HG02973 (cell line): ENCODE measurements at regions not wholly inside any gene's neighbourhood (a gene's known extent, or its start where the extent isn't known, plus 50 kb on each side); places are given as distances from the start of the nearest gene placed in this dataset.
A peak's percentile ranks its signal among the peaks of the same experiment; 100 is the strongest.
"Not testable (repeated sequence)": the region's sequence is repeated elsewhere in the genome, so short reads cannot be mapped to it uniquely, and the experiment has no call there.

Experiments
- ATAC-seq: cut with Tn5 transposase; IDR thresholded peaks from one replicate; pipeline ENCODE4 v1.9.1; 2021; ENCODE audit warnings: moderate library complexity; ENCODE audit not compliant: unreplicated experiment

DNA sequence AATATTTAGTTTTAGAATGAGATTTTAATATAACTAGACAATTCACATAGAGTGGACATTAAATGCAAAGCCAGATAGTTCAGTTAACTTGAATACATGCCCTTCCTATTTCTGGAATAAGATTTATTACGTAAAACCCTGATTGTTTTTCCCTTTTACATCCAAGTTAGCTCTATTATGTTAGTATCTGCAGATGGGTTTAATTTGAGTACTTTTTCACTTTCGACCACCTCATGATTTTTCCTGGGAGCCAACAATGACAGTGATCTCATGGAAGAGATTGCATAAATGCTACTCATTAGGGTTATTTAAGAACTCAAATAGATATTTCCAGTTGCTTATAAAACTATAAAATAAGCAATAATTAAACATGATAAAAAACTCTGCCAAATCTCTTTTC is 199.4 kb upstream of the PTGFR start:
- no peak for ATAC-seq

DNA sequence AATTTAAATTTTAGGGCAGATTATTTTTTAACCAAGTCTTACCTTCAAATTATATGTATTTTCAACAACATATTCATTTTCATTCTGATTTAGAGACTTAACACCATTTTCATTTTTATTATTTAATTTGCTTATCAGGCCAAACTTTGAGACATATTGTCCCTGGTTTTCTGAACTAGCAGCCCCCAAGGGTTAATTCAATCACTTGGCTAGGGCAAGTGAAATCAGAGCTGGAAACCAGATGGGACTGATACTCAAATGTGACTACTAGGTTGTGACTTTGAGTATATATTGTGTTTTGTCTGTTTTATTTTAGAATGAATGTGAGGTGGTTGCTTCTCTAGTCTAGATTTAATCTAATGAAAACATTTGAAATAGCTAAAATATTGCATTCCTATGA is 198.9 kb upstream of the PTGFR start:
- no peak for ATAC-seq

DNA sequence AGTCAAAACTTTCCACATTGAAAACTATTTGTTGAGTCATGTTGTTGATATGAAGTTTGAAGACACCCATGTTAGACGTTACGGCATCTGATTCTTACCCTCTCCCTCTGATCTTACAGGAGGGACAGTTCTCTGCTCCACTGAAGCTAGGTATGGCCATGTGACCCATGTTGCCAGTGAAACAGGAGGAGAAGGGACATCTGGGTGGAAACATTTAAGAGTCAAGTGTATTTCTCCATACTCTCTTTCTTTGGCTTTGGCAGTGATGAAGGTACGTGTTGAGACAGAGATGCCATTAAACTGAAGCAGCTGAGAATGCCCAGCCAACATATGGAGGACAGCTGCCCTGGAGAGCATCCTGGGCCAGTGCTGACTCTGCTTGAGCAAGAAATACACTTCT is 198.4 kb upstream of the PTGFR start:
- ATAC-seq, result no peak

DNA sequence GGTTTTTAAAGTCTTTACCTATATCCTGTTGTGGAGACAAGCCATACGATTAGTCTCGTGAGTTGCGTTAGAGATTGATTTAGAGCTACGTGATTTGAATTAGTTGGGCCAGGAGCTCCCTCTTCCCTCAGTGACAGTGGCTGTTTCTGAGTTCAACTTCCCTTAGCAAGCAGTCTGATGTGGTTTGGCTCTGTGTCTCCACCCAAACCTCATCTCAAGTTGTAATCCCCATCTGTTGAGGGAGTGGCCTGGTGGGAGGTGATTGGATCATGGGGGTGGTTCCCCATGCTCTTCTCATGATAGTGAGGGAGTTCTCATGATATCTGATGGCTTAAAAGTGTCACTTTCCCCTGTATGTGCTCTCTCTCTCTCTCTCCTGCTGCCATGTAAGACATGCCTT is 192.9 kb upstream of the PTGFR start:
- ATAC-seq, result no peak

DNA sequence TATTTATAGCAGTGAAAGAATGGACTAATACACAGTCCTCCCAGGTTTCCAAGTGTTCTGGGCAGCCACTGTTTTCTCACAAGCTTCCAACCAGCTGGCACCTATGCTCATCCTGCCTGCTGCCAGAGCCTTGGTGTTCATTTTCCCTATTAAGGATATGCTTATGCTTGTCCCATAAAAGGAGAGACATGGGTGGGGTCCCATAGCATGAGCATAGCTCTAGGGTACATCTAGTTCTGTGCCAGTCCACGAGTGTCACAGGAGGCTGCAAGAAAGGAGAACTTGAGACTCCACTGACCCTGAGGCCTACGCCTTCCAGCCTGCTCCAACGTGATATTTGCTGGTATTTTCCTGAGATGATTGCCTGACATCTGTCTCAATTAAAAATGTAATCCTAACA is 192.4 kb upstream of the PTGFR start:
- no peak for ATAC-seq

DNA sequence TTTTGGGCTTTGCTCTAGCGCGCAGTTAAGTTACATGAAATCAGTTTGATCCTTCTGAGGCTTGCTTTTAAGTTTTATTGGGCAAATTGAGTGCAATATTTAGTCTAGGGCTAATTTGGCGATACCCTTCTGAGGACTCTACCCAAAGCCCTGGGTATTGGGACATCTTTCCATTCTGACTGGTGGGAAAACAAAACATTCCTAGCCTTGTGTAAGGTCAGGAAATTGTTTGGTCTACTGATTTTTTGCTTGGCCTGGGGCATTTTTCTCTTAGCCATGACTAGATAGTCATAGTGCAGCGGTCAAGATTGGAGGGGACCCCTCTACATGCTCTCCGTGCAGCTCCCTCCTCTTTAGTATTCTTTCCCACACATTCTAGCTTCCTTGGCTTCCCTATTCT is 189.6 kb upstream of the PTGFR start:
- no peak for ATAC-seq

DNA sequence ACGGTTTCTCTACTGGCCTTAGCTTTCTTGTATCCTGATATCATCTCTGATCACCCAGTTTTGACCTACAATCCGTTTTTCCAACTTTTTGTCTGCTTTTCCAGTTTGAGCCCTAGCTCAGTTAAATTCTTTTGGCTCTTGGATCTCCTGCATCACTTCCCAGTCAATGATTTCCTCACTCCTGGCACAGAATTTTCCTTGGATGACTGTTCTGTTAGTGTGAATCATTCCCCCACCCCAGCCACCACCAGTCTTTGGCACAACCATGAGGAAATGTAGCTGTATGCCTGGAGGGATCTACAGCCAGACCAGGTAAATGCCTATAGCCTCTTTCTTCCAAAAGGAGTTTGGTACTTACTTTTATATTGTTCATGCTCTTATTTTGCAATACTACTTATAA is 187.2 kb upstream of the PTGFR start:
- no peak for ATAC-seq

DNA sequence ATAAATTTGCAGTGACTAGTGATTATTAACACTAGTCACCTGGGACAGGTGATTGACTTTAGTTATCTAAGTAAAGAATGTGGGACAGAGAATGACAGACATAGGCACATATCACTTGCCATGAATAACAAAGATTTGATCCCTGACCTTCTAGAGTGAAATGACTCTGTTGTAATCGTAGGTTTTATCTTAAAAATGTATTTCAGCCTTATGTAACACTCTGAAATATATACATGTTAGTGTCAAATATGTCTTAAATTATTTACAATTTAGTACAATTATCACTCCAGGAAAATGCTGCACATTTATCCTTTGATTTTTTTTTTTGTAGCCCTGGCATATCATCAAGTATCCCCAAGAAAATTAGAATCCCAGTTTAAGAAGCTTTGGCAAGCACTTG is 186.4 kb upstream of the PTGFR start:
- no peak for ATAC-seq

DNA sequence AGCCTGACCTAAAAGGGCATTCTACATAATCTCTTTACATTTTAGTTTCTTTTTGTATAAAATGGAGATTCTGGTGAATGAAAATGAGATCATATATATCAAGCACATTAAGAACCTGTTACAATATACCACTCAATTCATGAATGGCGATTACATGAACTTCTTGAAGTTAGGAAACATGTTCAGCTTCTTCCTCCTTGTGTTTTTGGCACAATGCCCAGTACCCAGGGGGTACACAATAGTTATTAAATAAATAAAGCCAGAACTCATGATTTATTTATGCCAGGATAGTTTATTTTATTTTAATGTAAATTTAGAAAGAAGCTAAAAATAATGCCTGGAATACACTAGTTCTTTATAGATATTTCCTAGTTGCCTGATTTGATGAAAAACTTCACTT is 186.0 kb upstream of the PTGFR start:
- no peak for ATAC-seq

DNA sequence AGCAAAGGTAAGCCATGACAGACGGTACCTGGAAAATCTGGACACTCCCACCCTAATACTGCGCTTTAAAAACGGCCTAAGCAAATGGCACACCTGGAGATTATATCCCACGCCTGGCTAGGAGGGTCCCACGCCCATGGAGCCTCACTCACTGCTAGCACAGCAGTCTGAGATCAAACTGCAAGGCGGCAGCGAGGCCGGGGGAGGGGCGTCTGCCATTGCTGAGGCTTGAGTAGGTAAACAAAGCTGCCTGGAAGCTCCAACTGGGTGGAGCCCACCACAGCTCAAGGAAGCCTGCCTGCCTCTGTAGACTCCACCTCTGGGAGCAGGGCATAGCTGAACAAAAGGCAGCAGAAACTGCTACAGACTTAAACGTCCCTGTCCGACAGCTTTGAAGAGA is 180.5 kb upstream of the PTGFR start:
- not testable (repeated sequence) for ATAC-seq

DNA sequence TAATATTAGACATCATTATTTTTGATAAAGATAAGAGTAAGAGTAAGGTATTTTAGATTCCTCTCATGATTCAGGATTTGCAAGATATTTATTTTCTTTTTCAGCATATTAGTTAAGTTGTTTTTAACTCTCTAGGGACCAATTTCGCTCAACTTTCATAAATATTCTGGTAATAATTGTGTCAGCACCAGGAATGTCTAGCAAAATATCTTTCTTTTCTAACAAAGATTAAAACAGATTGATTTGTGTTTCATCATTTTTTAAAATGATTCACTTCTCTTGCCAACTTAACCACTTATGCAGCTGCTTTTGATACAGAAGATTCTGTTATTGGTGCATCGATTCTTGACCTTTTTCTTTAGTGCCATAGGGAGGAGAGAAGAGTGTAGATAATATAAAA is 172.8 kb upstream of the PTGFR start:
- ATAC-seq, result no peak

DNA sequence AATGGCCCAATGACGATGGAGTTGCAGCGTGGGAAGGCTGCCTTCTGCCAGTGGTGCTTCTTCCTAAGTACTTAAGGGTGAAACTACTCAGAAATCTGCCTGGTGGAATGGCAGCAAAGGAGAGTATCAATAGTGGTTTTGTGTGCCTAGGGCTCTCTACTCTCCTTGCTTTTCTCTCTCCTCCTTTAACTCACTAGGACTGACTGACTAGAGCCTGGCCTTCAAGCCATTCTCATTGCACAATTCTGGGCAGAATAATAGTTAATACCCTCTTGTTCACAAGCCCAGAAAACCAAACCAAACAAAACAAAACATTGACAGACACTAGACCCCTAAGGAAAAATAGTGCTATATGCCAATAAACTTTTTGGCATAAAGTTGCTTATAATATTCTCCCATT is 171.2 kb upstream of the PTGFR start:
- ATAC-seq, result no peak

DNA sequence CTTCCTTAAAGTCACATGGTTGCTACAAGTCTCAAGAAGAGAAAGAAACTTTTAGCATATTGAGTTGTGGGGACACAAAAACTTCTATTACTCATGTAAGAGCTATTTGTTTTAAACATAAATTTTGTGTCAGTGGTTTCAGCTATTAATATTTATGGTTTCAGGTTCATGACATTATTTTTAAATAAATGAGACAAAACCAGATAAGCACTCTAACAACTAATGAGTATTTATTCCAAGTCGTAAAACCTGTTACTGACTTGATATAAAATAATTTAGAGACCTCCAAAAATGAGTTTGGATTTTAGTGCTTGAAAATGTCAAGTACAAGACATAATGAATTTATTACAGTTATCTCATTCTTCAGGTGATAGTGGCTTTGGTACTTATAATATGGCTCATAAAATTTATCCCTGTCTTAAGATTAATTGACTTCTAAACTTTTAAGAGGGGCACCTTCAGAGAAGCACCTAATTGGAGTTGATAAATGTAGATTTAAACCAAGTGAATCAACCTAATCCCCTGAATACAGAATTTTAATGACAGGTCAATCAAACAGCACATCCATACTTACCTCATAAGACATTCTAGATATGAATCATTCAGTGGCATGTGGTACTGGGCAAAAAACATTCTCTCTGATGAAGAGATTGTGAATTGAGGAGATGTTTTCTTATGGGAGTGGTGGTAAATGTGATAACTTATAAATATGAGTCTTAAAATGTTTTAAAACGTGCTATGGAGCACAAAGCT is 167.7 kb upstream of the PTGFR start:
- no peak for ATAC-seq

DNA sequence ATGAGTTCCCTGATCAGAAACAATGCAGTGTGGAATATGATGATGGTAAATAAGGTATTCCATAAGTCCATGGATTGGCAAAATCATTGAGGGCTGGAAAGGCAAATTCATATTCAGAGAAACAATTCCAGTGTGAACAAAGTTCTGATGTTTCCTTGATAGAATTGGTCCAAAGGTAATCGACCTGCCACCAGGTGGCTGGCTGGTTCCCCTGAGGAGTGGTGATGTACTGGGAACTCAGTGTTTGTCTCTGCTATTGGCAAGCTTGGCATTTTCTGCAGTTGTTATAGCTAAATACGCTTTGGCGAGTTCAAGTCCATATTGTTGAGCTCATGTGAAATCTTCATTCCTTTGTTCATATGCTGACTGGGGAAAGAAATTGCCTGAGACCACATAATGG is 165.5 kb upstream of the PTGFR start:
- ATAC-seq, result no peak

DNA sequence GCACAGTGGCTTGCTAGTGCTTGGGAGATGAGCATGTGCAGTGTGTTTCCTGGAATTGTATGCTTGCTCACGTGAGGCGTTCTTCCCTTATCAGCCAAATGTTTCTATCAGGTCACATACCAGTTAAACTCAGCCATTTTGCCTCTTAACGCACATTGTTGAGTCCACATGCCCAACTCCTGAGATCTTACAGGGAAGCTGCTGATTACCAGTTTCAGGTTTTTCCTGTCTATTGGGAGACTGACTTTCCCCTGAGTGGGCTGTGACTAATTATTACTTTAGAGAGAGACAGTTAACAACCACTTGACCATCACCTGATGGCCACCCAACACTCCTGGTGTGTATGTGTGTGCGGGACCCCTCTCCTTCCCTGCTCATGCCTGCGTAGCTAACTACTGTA is 161.3 kb upstream of the PTGFR start:
- ATAC-seq, result no peak

DNA sequence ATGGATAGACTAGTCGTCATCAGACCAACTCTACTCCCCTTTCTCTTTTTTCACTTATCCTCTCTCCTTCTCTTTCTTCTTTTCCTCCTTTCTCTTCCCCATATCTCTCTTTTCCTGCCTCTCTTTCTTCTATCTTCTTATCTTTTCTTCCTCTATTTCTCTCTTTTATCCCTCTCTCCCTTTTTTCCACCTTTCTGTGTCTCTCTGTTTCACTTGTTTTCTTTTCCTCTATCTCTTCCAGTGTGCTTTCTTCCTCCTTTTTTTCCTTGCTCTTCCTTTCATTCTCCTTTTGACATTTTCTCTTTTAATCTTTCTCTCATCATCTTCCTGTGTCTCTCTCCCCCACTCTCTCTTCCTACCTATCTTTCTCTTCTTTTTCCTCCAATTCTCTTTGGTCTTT is 159.0 kb upstream of the PTGFR start:
- ATAC-seq, result no peak

DNA sequence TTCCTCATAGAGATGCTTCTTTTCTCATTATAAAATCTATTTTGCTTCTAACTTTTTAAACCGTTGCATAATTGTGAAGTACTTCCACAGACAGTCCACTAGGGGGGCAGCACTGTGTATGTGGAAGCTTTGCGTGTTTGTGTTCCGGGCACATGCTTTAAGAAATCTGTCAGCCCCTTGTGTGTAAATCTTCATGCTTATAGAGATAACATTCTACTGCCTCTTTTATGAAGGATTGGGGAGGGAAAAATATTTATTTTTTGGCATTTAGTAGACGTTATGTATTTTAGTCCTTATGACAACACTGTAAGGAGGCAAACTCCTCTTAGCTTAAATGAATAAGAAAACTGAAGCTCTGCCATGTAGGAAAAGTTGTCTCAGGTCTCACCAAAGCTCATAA is 157.3 kb upstream of the PTGFR start:
- peak; percentile 98 for ATAC-seq

DNA sequence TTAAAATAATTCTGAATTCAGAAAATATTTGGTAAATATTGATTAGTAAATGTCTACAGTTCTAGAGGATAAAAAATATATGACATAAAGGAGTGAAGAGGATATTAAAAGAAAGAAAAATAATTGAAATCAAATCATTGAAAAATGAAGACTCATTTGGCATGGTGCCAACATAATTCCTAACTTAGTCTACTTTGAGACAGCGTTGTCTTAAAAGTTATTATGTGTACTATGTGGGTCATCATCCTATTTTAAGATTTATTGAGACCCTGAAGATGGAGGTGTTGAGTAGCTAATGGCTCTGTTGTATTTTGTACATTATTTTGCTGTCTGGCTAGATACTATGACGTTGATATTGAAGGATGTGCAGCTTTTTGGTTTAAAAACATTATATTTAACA is 156.7 kb upstream of the PTGFR start:
- ATAC-seq, result no peak

DNA sequence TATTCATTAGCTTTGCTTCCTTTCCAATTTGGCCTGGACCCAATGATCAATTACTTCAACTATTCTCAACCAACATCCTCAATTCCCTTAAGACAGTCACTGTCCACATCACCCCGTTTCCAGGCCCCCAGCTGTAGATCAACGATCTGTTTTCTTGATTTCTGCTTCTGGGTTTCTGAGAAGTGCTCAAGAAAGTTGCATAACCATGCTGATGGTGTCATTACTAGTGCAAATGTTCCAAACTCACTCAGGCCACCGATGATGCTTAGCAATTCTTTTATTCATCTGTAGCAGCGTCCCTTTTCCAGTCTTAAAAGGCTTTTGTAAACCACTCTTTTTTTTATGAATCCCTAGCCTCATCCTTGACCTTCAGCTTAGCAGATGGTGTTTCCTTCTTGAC is 155.8 kb upstream of the PTGFR start:
- ATAC-seq, result no peak

DNA sequence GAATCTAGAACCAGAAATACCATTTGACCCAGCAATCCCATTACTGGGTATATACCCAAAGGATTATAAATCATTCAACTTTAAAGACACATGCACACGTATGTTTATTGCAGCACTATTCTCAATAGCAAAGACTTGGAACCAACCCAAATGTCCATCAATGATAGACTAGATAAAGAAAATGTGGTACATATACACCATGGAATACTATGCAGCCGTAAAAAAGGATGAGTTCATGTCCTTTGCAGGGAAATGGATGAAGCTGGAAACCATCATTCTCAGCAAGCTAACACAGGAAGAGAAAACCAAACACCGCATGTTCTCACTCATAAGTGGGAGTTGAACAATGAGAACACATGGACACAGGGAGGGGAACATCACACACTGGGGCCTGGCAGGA is 154.0 kb upstream of the PTGFR start:
- not testable (repeated sequence) for ATAC-seq

DNA sequence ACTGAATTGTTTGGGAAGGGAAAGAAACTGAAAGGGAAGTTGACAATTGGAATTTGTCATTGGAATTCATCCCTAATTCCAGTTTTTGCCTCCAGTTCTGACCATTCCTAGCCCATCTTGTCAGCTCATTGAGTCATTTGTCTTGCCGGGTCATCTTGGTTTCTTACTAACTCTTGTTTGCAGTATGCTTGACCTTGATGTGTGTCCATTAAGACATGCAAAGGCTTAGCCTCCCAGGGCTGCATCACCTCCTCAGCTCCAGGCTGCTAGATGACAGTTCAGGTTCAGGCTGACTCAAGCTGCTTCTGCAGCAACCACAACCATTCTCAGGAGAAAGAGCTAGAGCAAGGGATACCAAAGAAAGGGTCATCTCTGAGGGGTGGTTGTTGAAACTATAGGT is 151.3 kb upstream of the PTGFR start:
- no peak for ATAC-seq

DNA sequence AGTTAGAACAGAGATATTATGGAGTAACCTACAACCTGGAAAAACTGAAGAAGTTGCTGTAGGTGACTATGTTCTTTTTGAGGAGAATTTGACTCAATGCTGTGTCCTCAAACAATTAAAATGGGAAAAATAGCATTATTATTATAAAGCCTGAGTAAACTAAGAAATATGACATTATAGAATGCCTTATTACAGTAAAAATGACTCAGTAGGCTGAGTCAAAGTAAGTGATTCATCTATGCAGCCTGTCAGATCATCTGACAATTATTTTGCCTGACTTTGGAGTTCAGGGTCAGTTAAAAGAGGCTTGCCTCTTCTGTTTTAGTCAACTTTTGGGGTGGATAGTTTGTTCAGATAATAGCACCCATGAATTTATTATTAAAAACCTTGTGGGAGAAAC is 150.8 kb upstream of the PTGFR start:
- no peak for ATAC-seq

DNA sequence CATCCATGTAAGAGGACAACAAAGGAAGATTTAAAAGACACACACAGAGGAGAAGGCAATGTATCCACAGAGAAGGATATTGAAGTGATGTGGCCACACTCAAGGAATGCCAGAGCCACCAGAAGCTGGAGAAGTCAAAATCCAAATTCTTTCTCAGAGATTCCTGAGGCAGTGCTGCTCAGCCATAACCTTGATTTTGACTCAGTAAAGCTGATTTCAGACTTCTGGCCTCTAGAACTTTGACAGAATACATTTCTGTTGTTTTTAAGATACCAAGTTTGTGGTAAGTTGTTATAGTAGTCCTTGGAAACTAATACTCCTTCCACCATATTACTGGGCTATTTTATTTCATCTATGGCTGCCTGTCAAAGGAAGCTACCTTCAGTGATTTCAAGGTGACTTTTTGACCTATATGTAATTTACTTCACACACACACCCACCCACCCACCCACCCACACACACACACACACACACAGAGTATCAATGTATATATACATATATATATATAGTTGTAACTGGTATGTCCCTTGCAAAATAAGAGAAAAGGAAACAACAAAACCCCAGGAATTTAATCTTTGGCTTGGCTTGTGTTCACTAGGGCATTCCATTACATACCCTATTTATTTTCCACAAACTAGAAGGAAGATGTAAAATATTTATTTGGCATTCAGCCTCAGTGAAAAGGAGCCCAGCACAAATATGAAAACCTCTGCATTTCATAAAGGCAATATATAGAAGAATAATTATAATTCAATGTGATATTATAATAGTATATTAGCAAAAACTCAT is 142.1 kb upstream of the PTGFR start:
- no peak for ATAC-seq
